ENCODE measurements at regions not wholly inside any gene's neighbourhood (a gene's known extent, or its start where the extent isn't known, plus 50 kb on each side); places are given as distances from the start of the nearest gene placed in this dataset.

DNA sequence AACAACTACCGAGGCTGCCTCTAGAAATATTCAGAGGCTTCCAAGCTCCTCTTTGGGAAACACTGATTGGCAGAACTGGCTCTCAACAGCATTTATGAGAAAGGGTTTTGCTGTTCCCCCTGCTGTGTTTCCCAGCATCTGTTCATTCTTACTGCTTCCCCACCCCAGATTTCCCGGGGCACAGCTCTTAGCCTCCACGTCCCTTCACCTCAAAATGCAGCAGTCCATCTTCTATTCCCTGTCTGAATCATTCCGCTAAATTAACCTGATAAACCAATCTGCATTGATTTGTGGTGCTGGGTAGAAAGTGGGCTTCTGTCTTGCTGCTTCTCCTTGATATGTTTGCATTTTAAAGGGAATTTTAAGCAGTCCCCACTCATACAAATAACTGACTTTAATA lies 67.4 kb downstream of the PLK2 start:
- no peak for TF ChIP-seq POLR2A (IDR thresholded peaks at IDR 0.05)
- TF ChIP-seq, protein P1, sequence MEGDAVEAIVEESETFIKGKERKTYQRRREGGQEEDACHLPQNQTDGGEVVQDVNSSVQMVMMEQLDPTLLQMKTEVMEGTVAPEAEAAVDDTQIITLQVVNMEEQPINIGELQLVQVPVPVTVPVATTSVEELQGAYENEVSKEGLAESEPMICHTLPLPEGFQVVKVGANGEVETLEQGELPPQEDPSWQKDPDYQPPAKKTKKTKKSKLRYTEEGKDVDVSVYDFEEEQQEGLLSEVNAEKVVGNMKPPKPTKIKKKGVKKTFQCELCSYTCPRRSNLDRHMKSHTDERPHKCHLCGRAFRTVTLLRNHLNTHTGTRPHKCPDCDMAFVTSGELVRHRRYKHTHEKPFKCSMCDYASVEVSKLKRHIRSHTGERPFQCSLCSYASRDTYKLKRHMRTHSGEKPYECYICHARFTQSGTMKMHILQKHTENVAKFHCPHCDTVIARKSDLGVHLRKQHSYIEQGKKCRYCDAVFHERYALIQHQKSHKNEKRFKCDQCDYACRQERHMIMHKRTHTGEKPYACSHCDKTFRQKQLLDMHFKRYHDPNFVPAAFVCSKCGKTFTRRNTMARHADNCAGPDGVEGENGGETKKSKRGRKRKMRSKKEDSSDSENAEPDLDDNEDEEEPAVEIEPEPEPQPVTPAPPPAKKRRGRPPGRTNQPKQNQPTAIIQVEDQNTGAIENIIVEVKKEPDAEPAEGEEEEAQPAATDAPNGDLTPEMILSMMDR (IDR thresholded peaks at IDR 0.05) = no peak
